ENCODE measurements at regions not wholly inside any gene's neighbourhood (a gene's known extent, or its start where the extent isn't known, plus 50 kb on each side); places are given as distances from the start of the nearest gene placed in this dataset.

- Mint-ChIP-seq H3K27me3 (ENCODE audit: low read depth) (no peaks in the 10 kb centered on the region), H3K4me3 (no peak overlapping the region), H3K9me3 (no peaks in the 10 kb centered on the region; the same call in 1 of the 2 replicates), H3K36me3 (no peaks in the 10 kb centered on the region), H3K27ac (no peak overlapping the region), H3K4me1 (no peaks in the 10 kb centered on the region)
- TF ChIP-seq STAT6 (CRISPR knock-in tag; conservative IDR thresholded peaks at IDR 0.05; ENCODE audit: low read depth): no peak
- CTCF ChIA-PET: interaction anchor here (0.6 kb wide), 1 partner anchor 10 kb away, joined by 3 read pairs; no protein-coding TSS in a partner anchor
- DNase-seq (ENCODE audit: low spot score): no peak
- ATAC-seq: no peak
- POLR2A ChIA-PET: no interaction called here
These were observed 283.8 kb upstream of the ARSJ start for GRCh38 chr4:114263233-114263632.

GRCh38 chr4:114264452-114264851, 285.0 kb upstream of the ARSJ start:
- Mint-ChIP-seq H3K27ac (no peak overlapping the region), H3K9me3 (no peaks in the 10 kb centered on the region; the same call in 1 of the 2 replicates), H3K4me1 (no peaks in the 10 kb centered on the region), H3K36me3 (no peaks in the 10 kb centered on the region), H3K4me3 (no peak overlapping the region), H3K27me3 (ENCODE audit: low read depth) (no peaks in the 10 kb centered on the region)
- no peak for TF ChIP-seq MYBL2 (CRISPR knock-in tag; IDR thresholded peaks at IDR 0.05)
- TF ChIP-seq ZNF281 (CRISPR knock-in tag; IDR thresholded peaks at IDR 0.05): no peak
- TF ChIP-seq ESRRA (CRISPR knock-in tag; IDR thresholded peaks at IDR 0.05; ENCODE audit: borderline replicate concordance): no peak
- TF ChIP-seq RORB (CRISPR knock-in tag; IDR thresholded peaks at IDR 0.05): no peak
- TF ChIP-seq IRF2 (CRISPR knock-in tag; IDR thresholded peaks at IDR 0.05; ENCODE audit: borderline replicate concordance, low read depth): no peak
- TF ChIP-seq FOXK1 (CRISPR knock-in tag; IDR thresholded peaks at IDR 0.05): no peak
- ATAC-seq: no peak
- ChIA-PET CTCF (no interaction called here), POLR2A (no interaction called here)
- no peak for DNase-seq (ENCODE audit: low spot score)

GRCh38 chr4:114264877-114265291, 285.4 kb upstream of the ARSJ start:
- no peak overlapping the region for H3K4me3 Mint-ChIP-seq
- ATAC-seq (no peak), DNase-seq (ENCODE audit: low spot score) (no peak)
- H3K27ac Mint-ChIP-seq: no peak overlapping the region
- no peak for TF ChIP-seq CBFB (CRISPR knock-in tag; IDR thresholded peaks at IDR 0.05; ENCODE audit: low read depth)
- TF ChIP-seq ELF4 (CRISPR knock-in tag; IDR thresholded peaks at IDR 0.05; ENCODE audit: low read depth): no peak
- no peak for TF ChIP-seq ATF2 (CRISPR knock-in tag; IDR thresholded peaks at IDR 0.05; ENCODE audit: borderline replicate concordance, low read depth)
- no peak for TF ChIP-seq ZNF512 (CRISPR knock-in tag; IDR thresholded peaks at IDR 0.05; ENCODE audit: borderline replicate concordance)
- no peak for TF ChIP-seq TP53 (CRISPR knock-in tag; IDR thresholded peaks at IDR 0.05)
- H3K27me3 Mint-ChIP-seq (ENCODE audit: low read depth): no peaks in the 10 kb centered on the region
- H3K4me1 Mint-ChIP-seq: no peaks in the 10 kb centered on the region
- no peaks in the 10 kb centered on the region; the same call in 1 of the 2 replicates for H3K9me3 Mint-ChIP-seq
- POLR2A ChIA-PET: no interaction called here
- CTCF ChIA-PET: no interaction called here
- H3K36me3 Mint-ChIP-seq: no peaks in the 10 kb centered on the region

Measured in WTC11 (cell line).